Esophagus muscularis mucosa (tissue), 4 donors: ENCODE measurements at regions not wholly inside any gene's neighbourhood (a gene's known extent, or its start where the extent isn't known, plus 50 kb on each side); places are given as distances from the start of the nearest gene placed in this dataset.
"Not testable (repeated sequence)": the region's sequence is repeated elsewhere in the genome, so short reads cannot be mapped to it uniquely, and the experiment has no call there.

Experiments used
- DNase-seq: peaks from one replicate; pipeline ENCODE4 v3.0.0-alpha.2; 2017; ENCODE audit errors: extremely low spot score
- H3K27ac ChIP-seq, 4 donors: fragments of 200-600 bp; sonication (generic); replicated peaks in 1 of 4; 1 replicate in 3 of 4; 2 replicates in 1 of 4; pipeline ENCODE4 v1.5.1; 2016 to 2019; ENCODE audit warnings: mild to moderate bottlenecking in 1 of 4
- H3K27me3 ChIP-seq, 4 donors: fragments of 200-600 bp; sonication (generic); one replicate each; pipeline versions ENCODE4 v1.5.1 to v1.6.0; 2016 to 2019
- H3K36me3 ChIP-seq, 4 donors: fragments of 200-600 bp; sonication (generic); one replicate each; pipeline ENCODE4 v1.5.1; 2016 to 2019
- H3K4me1 ChIP-seq, 4 donors: fragments of 200-600 bp; sonication (generic); one replicate each; pipeline ENCODE4 v1.5.1; 2016 to 2019
- H3K4me3 ChIP-seq, 4 donors: fragments of 200-600 bp; sonication (generic); 1 replicate in 2 of 4; 2 replicates in 2 of 4; pipeline ENCODE4 v1.5.1; 2016 to 2019; ENCODE audit warnings: mild to moderate bottlenecking in 4 of 4, moderate library complexity in 1 of 4
- H3K9me3 ChIP-seq, 4 donors: fragments of 200-600 bp; sonication (generic); 1 replicate in 3 of 4; 2 replicates in 1 of 4; pipeline ENCODE4 v1.5.1; 2016 to 2019
- EP300 ChIP-seq: sonication (generic); formaldehyde crosslinking; IDR thresholded peaks from one replicate; pipeline ENCODE4 v1.6.1; 2017; ENCODE audit warnings: antibody characterized with exemption
- POLR2A ChIP-seq: fragments of 450-650 bp; IDR thresholded peaks from one replicate; pipeline ENCODE4 v1.6.1; 2017; ENCODE audit warnings: antibody characterized with exemption, moderate library complexity, mild to moderate bottlenecking, low read depth
- POLR2AphosphoS5 ChIP-seq, 2 donors: sonication (generic); formaldehyde crosslinking; IDR thresholded peaks; one replicate each; pipeline ENCODE4 v1.6.1; 2017; ENCODE audit warnings: antibody characterized with exemption in 2 of 2
- WGBS: methylation state at CpG from one replicate; pipeline ENCODE4 v1.1.5; 2018; 5-methylcytosine and 5-hydroxymethylcytosine counted together
- intact Hi-C: fragments of 100-400 bp; cut with DNase I; formaldehyde crosslinking; loops from one replicate; pipeline ENCODE4 v1.15.1; 2023
- TF ChIP-seq, protein P1 (sequence below), 3 experiments: fragments of 200-600 bp in 2 of 3; fragments of 450-650 bp in 1 of 3; sonication (generic) in 2 of 3; IDR thresholded peaks; one replicate each; pipeline ENCODE4 v1.5.1; 2017 to 2019; ENCODE audit warnings: antibody characterized with exemption in 3 of 3, mild to moderate bottlenecking in 2 of 3, moderate library complexity in 1 of 3

GRCh38 chr5:167939686-167940085 lies 351.8 kb upstream of the WWC1 start:
- no peaks in the 10 kb centered on the region for H3K27me3 ChIP-seq
- no peak for DNase-seq
- WGBS = 93% methylated on average over 6 of the region's 6 CpGs

GRCh38 chr5:167940911-167941310 lies 350.5 kb upstream of the WWC1 start:
- Histone ChIP-seq H3K27ac (no peak overlapping the region), H3K9me3 (no peaks in the 10 kb centered on the region), H3K36me3 (no peaks in the 10 kb centered on the region), H3K27me3 (no peaks in the 10 kb centered on the region), H3K4me1 (peaks cover 11 to 19% (median 18%) of the 10 kb centered on the region in 4 donors), H3K4me3 (no peak overlapping the region)
- no peak for DNase-seq
- intact Hi-C loops = no loop called here
- 76% methylated on average over 3 of the region's 3 CpGs for WGBS
- TF ChIP-seq POLR2AphosphoS5 (IDR thresholded peaks at IDR 0.05) (no peak), EP300 (no peak), POLR2A (no peak)
- TF ChIP-seq, protein P1, sequence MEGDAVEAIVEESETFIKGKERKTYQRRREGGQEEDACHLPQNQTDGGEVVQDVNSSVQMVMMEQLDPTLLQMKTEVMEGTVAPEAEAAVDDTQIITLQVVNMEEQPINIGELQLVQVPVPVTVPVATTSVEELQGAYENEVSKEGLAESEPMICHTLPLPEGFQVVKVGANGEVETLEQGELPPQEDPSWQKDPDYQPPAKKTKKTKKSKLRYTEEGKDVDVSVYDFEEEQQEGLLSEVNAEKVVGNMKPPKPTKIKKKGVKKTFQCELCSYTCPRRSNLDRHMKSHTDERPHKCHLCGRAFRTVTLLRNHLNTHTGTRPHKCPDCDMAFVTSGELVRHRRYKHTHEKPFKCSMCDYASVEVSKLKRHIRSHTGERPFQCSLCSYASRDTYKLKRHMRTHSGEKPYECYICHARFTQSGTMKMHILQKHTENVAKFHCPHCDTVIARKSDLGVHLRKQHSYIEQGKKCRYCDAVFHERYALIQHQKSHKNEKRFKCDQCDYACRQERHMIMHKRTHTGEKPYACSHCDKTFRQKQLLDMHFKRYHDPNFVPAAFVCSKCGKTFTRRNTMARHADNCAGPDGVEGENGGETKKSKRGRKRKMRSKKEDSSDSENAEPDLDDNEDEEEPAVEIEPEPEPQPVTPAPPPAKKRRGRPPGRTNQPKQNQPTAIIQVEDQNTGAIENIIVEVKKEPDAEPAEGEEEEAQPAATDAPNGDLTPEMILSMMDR (IDR thresholded peaks at IDR 0.05) = no peak

More at GRCh38 chr5:167939686-167940085, 351.8 kb upstream of the WWC1 start:
- no peak overlapping the region for H3K27ac ChIP-seq
- H3K4me3 ChIP-seq = no peak overlapping the region
- no peaks in the 10 kb centered on the region for H3K36me3 ChIP-seq
- intact Hi-C loops = no loop called here
- TF ChIP-seq POLR2AphosphoS5 (IDR thresholded peaks at IDR 0.05) (no peak), EP300 (no peak), POLR2A (no peak)
- TF ChIP-seq, protein P1 (IDR thresholded peaks at IDR 0.05) = no peak
- H3K4me1 ChIP-seq = peaks cover 3 to 8% (median 6%) of the 10 kb centered on the region in 4 donors
- no peaks in the 10 kb centered on the region for H3K9me3 ChIP-seq

- H3K4me1 ChIP-seq = peaks cover 13 to 25% (median 24%) of the 10 kb centered on the region in 4 donors
- DNase-seq, intact Hi-C loops, H3K27ac ChIP-seq, H3K9me3 ChIP-seq, H3K27me3 ChIP-seq, H3K36me3 ChIP-seq, H3K4me3 ChIP-seq: not testable (repeated sequence)
- WGBS = 73% methylated on average over 2 of the region's 2 CpGs
Observed at GRCh38 chr5:167941556-167941955, 349.9 kb upstream of the WWC1 start.

- WGBS = 96% methylated on average over 1 of the region's 1 CpG
- intact Hi-C loops = no loop called here
- no peak for DNase-seq
- Histone ChIP-seq H3K4me1 (peaks cover 20 to 36% (median 33%) of the 10 kb centered on the region in 4 donors), H3K27me3 (no peaks in the 10 kb centered on the region), H3K27ac (no peak overlapping the region), H3K9me3 (no peaks in the 10 kb centered on the region), H3K4me3 (no peak overlapping the region), H3K36me3 (no peaks in the 10 kb centered on the region)
- TF ChIP-seq EP300 (no peak), POLR2AphosphoS5 (IDR thresholded peaks at IDR 0.05) (no peak), POLR2A (no peak)
- TF ChIP-seq, protein P1 (IDR thresholded peaks at IDR 0.05) = no peak
Observed at GRCh38 chr5:167943343-167943742, 348.1 kb upstream of the WWC1 start.

- H3K9me3 ChIP-seq = no peaks in the 10 kb centered on the region
- H3K4me1 ChIP-seq = peaks cover 20 to 36% (median 33%) of the 10 kb centered on the region in 4 donors
- peak overlapping the region in 3 of 4 donors; percentile 73 to 85 (median 80) for H3K27ac ChIP-seq
- intact Hi-C loops = no loop called here
- WGBS = 58% methylated on average over 9 of the region's 9 CpGs
- TF ChIP-seq POLR2AphosphoS5 (IDR thresholded peaks at IDR 0.05) (no peak), EP300 (no peak), POLR2A (no peak)
- TF ChIP-seq, protein P1 (IDR thresholded peaks at IDR 0.05) = no peak
- no peak for DNase-seq
- no peaks in the 10 kb centered on the region for H3K27me3 ChIP-seq
- H3K36me3 ChIP-seq = no peaks in the 10 kb centered on the region
- H3K4me3 ChIP-seq = no peak overlapping the region
Observed at GRCh38 chr5:167944121-167944852, 347.2 kb upstream of the WWC1 start.
